ENCODE measurements at regions not wholly inside any gene's neighbourhood (a gene's known extent, or its start where the extent isn't known, plus 50 kb on each side); places are given as distances from the start of the nearest gene placed in this dataset.

DNA sequence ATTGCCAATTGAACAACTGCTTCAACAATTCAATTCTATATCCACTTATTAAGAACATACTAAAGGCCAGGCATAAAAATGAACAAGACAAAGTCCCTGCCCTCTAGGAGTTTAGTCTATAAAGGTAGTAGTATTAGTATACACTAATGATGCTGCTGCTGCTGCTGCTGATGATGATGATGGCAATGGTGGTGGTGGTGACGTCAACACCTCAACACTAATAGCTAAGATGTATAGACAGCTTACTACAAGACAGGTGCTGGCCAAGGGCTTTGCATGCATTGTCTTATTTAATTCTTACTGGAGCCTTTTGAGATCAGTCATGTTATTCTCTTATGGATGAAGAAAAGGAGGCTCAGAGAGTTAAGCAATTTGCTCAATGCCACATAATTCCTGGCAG, 164.4 kb upstream of the ASIC2 start:
- TF ChIP-seq POLR2A (IDR thresholded peaks at IDR 0.05): no peak
- TF ChIP-seq, protein P1, sequence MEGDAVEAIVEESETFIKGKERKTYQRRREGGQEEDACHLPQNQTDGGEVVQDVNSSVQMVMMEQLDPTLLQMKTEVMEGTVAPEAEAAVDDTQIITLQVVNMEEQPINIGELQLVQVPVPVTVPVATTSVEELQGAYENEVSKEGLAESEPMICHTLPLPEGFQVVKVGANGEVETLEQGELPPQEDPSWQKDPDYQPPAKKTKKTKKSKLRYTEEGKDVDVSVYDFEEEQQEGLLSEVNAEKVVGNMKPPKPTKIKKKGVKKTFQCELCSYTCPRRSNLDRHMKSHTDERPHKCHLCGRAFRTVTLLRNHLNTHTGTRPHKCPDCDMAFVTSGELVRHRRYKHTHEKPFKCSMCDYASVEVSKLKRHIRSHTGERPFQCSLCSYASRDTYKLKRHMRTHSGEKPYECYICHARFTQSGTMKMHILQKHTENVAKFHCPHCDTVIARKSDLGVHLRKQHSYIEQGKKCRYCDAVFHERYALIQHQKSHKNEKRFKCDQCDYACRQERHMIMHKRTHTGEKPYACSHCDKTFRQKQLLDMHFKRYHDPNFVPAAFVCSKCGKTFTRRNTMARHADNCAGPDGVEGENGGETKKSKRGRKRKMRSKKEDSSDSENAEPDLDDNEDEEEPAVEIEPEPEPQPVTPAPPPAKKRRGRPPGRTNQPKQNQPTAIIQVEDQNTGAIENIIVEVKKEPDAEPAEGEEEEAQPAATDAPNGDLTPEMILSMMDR (IDR thresholded peaks at IDR 0.05): no peak

Data from Peyer's patch (tissue), 4 donors.